DOHH2 (cell line): ENCODE measurements at regions not wholly inside any gene's neighbourhood (a gene's known extent, or its start where the extent isn't known, plus 50 kb on each side); places are given as distances from the start of the nearest gene placed in this dataset.

Source experiments
- H3F3A ChIP-seq: fragments of 200-600 bp; sonication (generic), shearing (Covaris generic); 2 replicates; pipeline ENCODE4 v1.6.0; 2016; ENCODE audit warnings: antibody characterized with exemption, mild to moderate bottlenecking; ENCODE audit not compliant: control insufficient read depth, insufficient read depth
- H3K27ac ChIP-seq: fragments of 200-600 bp; sonication (generic); 2 replicates; pipeline ENCODE4 v1.5.1; 2014; ENCODE audit warnings: low read depth, mild to moderate bottlenecking, low read length, moderate library complexity
- H3K27me3 ChIP-seq: fragments of 200-600 bp; sonication (generic); 2 replicates; pipeline ENCODE4 v1.6.1; 2014; ENCODE audit warnings: mild to moderate bottlenecking, low read length, mixed read lengths; ENCODE audit not compliant: control insufficient read depth
- H3K36me3 ChIP-seq: fragments of 200-600 bp; sonication (generic); 2 replicates; pipeline ENCODE4 v1.6.1; 2014; ENCODE audit warnings: mild to moderate bottlenecking, low read length, moderate library complexity, mixed read lengths; ENCODE audit not compliant: control insufficient read depth
- H3K4me1 ChIP-seq: fragments of 200-600 bp; sonication (generic); 2 replicates; pipeline ENCODE4 v1.6.1; 2014; ENCODE audit warnings: mild to moderate bottlenecking, low read length, mixed read lengths; ENCODE audit not compliant: control insufficient read depth
- H3K4me2 ChIP-seq: fragments of 200-600 bp; sonication (generic); 2 replicates; pipeline ENCODE4 v1.6.0; 2014; ENCODE audit warnings: mild to moderate bottlenecking, low read length, moderate library complexity
- H3K4me3 ChIP-seq: fragments of 200-600 bp; sonication (generic); 2 replicates; pipeline ENCODE4 v1.5.1; 2014; ENCODE audit warnings: mild to moderate bottlenecking, low read length, mixed read lengths
- H3K79me2 ChIP-seq: fragments of 200-600 bp; sonication (generic); 2 replicates; pipeline ENCODE4 v1.6.1; 2014; ENCODE audit warnings: mild to moderate bottlenecking, low read length, mixed read lengths; ENCODE audit not compliant: control insufficient read depth
- H3K9me2 ChIP-seq: fragments of 200-600 bp; sonication (generic); replicated peaks from 2 replicates; pipeline ENCODE4 v1.6.1; 2014; ENCODE audit warnings: mild to moderate bottlenecking, low read length, mixed read lengths; ENCODE audit not compliant: control insufficient read depth
- H3K9me3 ChIP-seq: fragments of 200-600 bp; sonication (generic); 2 replicates; pipeline ENCODE4 v1.6.1; 2014; ENCODE audit warnings: antibody characterized with exemption, low read length, mixed read lengths; ENCODE audit not compliant: control insufficient read depth, insufficient read depth
- H4K20me1 ChIP-seq: fragments of 200-600 bp; sonication (generic); 2 replicates; pipeline ENCODE4 v1.6.0; 2014; ENCODE audit warnings: low read depth, mild to moderate bottlenecking, antibody characterized with exemption, low read length, moderate library complexity; ENCODE audit not compliant: control insufficient read depth, insufficient read depth
- EZH2phosphoT487 ChIP-seq: fragments of 200-600 bp; sonication (generic); IDR thresholded peaks from 2 replicates; pipeline ENCODE4 v1.6.1; 2017; ENCODE audit warnings: borderline replicate concordance, mild to moderate bottlenecking, antibody characterized with exemption, low read length, moderate library complexity, mixed read lengths
- TF ChIP-seq, protein P1 (sequence below): fragments of 200-600 bp; sonication (generic); IDR thresholded peaks from one replicate; pipeline ENCODE4 v1.5.1; 2014; ENCODE audit warnings: antibody characterized with exemption, mild to moderate bottlenecking, low read depth, low read length; ENCODE audit not compliant: poor library complexity, severe bottlenecking

DNA sequence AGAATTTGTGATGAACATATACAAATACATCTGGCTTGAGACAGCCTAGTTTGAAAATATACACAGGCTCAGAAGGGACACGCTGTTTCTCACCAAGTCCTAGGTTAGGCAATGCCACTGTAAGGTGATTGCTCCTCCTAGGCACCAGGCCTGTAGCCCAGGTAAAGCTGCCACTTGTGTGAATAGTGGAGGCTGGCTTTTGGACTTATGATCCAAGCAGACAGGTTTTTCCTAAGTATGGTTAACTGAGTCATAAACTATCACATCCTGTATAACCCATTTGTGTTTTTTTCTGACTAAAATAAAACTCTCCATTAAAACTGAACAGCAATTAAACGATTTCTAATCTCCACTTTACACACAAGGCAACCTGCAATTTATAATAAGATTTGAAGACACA, 81.0 kb downstream of the SEMA4F start:
- H3K4me1 ChIP-seq: no peaks in the 10 kb centered on the region
- peaks cover 14% of the 10 kb centered on the region for H3K27me3 ChIP-seq
- no peaks in the 10 kb centered on the region for H3F3A ChIP-seq
- no peaks in the 10 kb centered on the region for H4K20me1 ChIP-seq
- H3K4me2 ChIP-seq: no peak overlapping the region
- H3K36me3 ChIP-seq: no peaks in the 10 kb centered on the region
- H3K27ac ChIP-seq: no peak overlapping the region
- no peak for TF ChIP-seq EZH2phosphoT487
- TF ChIP-seq, protein P1, sequence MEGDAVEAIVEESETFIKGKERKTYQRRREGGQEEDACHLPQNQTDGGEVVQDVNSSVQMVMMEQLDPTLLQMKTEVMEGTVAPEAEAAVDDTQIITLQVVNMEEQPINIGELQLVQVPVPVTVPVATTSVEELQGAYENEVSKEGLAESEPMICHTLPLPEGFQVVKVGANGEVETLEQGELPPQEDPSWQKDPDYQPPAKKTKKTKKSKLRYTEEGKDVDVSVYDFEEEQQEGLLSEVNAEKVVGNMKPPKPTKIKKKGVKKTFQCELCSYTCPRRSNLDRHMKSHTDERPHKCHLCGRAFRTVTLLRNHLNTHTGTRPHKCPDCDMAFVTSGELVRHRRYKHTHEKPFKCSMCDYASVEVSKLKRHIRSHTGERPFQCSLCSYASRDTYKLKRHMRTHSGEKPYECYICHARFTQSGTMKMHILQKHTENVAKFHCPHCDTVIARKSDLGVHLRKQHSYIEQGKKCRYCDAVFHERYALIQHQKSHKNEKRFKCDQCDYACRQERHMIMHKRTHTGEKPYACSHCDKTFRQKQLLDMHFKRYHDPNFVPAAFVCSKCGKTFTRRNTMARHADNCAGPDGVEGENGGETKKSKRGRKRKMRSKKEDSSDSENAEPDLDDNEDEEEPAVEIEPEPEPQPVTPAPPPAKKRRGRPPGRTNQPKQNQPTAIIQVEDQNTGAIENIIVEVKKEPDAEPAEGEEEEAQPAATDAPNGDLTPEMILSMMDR: no peak
- no peaks in the 10 kb centered on the region for H3K79me2 ChIP-seq
- no peak overlapping the region for H3K4me3 ChIP-seq
- peaks cover 4% of the 10 kb centered on the region; the same call in 1 of the 2 replicates for H3K9me3 ChIP-seq
- H3K9me2 ChIP-seq: no peaks in the 10 kb centered on the region

DNA sequence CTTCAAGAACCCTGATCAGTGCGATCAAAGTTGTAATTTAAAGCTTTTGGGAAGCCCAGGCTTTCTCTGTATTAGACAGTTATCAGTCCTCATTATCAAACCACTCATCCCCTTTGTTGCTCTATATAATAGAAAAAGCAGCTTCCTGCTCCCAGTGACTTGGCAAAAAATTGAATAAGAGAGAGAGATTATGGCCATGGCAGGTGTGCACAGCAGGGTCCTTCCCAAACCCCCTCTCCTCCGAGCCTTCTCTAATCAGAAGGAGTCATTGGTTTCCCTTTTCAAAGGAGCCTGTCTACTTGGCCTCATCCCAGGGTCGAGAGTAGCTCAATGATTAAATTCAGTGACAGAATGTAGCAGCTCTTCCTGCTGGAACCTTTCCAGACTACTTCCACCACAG, 81.5 kb downstream of the SEMA4F start:
- H3K4me3 ChIP-seq: no peak overlapping the region
- peaks cover 4% of the 10 kb centered on the region; the same call in 1 of the 2 replicates for H3K9me3 ChIP-seq
- H3K27ac ChIP-seq: no peak overlapping the region
- H3K36me3 ChIP-seq: no peaks in the 10 kb centered on the region
- H3K79me2 ChIP-seq: no peaks in the 10 kb centered on the region
- H3K27me3 ChIP-seq: peaks cover 12% of the 10 kb centered on the region; the same call in 1 of the 2 replicates
- H3K9me2 ChIP-seq: no peaks in the 10 kb centered on the region
- TF ChIP-seq EZH2phosphoT487: no peak
- TF ChIP-seq, protein P1: no peak
- H4K20me1 ChIP-seq: no peaks in the 10 kb centered on the region
- no peak overlapping the region for H3K4me2 ChIP-seq
- H3F3A ChIP-seq: no peaks in the 10 kb centered on the region
- H3K4me1 ChIP-seq: no peaks in the 10 kb centered on the region

DNA sequence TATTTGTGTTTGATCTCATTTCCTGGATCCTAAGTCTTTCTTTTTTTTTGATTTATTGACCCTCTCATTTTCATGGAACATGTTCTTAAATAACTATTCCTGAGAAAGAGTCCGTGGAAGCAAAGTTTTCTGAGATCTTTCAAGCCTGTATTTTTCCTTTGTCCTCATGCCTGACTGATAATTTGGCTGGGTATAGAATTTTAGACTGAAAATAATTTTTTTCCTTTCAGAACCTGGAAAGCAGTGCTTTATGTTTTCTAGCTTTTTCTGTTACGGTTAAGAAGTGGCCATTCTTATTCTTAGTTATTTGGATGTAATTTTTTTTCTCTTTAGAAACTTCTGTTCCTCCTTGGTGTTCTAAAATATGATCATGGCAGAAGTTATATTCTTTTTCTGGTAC, 82.5 kb downstream of the SEMA4F start:
- Histone ChIP-seq H3K27me3 (peaks cover 6% of the 10 kb centered on the region; the same call in 1 of the 2 replicates), H3K4me1 (no peaks in the 10 kb centered on the region), H3K9me3 (peaks cover 4% of the 10 kb centered on the region; the same call in 1 of the 2 replicates), H4K20me1 (no peaks in the 10 kb centered on the region), H3K4me2 (no peak overlapping the region), H3K79me2 (no peaks in the 10 kb centered on the region), H3F3A (no peaks in the 10 kb centered on the region), H3K9me2 (no peaks in the 10 kb centered on the region), H3K36me3 (no peaks in the 10 kb centered on the region), H3K4me3 (no peak overlapping the region), H3K27ac (no peak overlapping the region)
- TF ChIP-seq, protein P1: no peak
- TF ChIP-seq EZH2phosphoT487: no peak

DNA sequence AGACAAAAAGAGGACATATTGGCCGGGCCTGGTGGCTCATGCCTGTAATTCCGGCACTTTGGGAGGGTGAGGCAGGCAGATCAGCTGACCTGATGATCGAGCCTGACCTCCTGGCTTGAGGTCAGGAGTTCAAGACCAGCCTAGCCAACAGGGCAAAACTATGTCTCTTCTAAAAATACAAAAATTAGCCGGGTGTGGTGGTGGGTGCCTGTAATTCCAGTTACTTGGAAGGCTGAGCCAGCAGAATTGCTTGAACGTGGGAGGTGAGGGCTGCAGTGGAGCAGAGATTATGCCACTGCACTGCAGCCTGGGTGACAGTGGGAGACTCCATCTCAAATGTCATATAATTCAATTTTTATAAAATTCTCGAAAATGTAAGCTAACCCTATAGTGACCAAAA, 84.5 kb downstream of the SEMA4F start:
- TF ChIP-seq, protein P1: no peak
- Histone ChIP-seq H3K4me2 (no peak overlapping the region), H3K4me1 (no peaks in the 10 kb centered on the region), H3K4me3 (no peak overlapping the region), H3K36me3 (no peaks in the 10 kb centered on the region), H3K9me2 (no peaks in the 10 kb centered on the region), H3K27ac (no peak overlapping the region), H3K79me2 (no peaks in the 10 kb centered on the region), H3F3A (no peaks in the 10 kb centered on the region), H3K27me3 (peaks cover 3% of the 10 kb centered on the region; the same call in 1 of the 2 replicates), H3K9me3 (peaks cover 4% of the 10 kb centered on the region; the same call in 1 of the 2 replicates), H4K20me1 (no peaks in the 10 kb centered on the region)
